ENCODE measurements at regions not wholly inside any gene's neighbourhood (a gene's known extent, or its start where the extent isn't known, plus 50 kb on each side); places are given as distances from the start of the nearest gene placed in this dataset.

GRCh38 chr13:111646456-111646855, 326.0 kb downstream of the TEX29 start:
- Histone ChIP-seq H2AFZ (ENCODE audit: low read length) (no peak overlapping the region), H3K4me2 (ENCODE audit: low read depth, low read length, poor library complexity, severe bottlenecking) (no peak overlapping the region), H3K9ac (ENCODE audit: low read depth, low read length, poor library complexity, severe bottlenecking) (no peak overlapping the region), H3K4me1 (ENCODE audit: insufficient read depth, low read length, poor library complexity, severe bottlenecking) (no peaks in the 10 kb centered on the region), H3K27me3 (ENCODE audit: insufficient read depth, low read length, poor library complexity, severe bottlenecking) (no peaks in the 10 kb centered on the region), H3K9me3 (ENCODE audit: insufficient read depth, low read depth, low read length) (peaks cover 4% of the 10 kb centered on the region; the same call in 1 of the 2 replicates), H3K36me3 (ENCODE audit: insufficient read depth, low read length) (no peaks in the 10 kb centered on the region), H3F3A (ENCODE audit: low read depth) (no peaks in the 10 kb centered on the region), H4K20me1 (ENCODE audit: insufficient read depth, low read length, poor library complexity, severe bottlenecking) (no peaks in the 10 kb centered on the region), H3K4me3 (ENCODE audit: low read length, poor library complexity, severe bottlenecking) (no peak overlapping the region), H3K79me2 (ENCODE audit: insufficient read depth, low read length) (no peaks in the 10 kb centered on the region), H3K9me2 (replicated peaks; ENCODE audit: low read depth, low read length) (no peaks in the 10 kb centered on the region)
- TF ChIP-seq EZH2phosphoT487 (IDR thresholded peaks at IDR 0.05; ENCODE audit: borderline replicate concordance) = no peak
- no peak for TF ChIP-seq CTCF (conservative IDR thresholded peaks at IDR 0.05; ENCODE audit: low read length)

- 0 out of 2 replicates have a peak, but pooled peaks cover 4% of the 10 kb centered on the region for H3K9me3 ChIP-seq (ENCODE audit: insufficient read depth, low read depth, low read length)
- no peak overlapping the region for H3K4me2 ChIP-seq (ENCODE audit: low read depth, low read length, poor library complexity, severe bottlenecking)
- no peak overlapping the region for H2AFZ ChIP-seq (ENCODE audit: low read length)
- H4K20me1 ChIP-seq (ENCODE audit: insufficient read depth, low read length, poor library complexity, severe bottlenecking) = no peaks in the 10 kb centered on the region
- H3K79me2 ChIP-seq (ENCODE audit: insufficient read depth, low read length) = no peaks in the 10 kb centered on the region
- no peaks in the 10 kb centered on the region for H3K36me3 ChIP-seq (ENCODE audit: insufficient read depth, low read length)
- H3K4me3 ChIP-seq (ENCODE audit: low read length, poor library complexity, severe bottlenecking) = no peak overlapping the region
- no peaks in the 10 kb centered on the region for H3K9me2 ChIP-seq (replicated peaks; ENCODE audit: low read depth, low read length)
- H3F3A ChIP-seq (ENCODE audit: low read depth) = no peaks in the 10 kb centered on the region
- H3K27me3 ChIP-seq (ENCODE audit: insufficient read depth, low read length, poor library complexity, severe bottlenecking) = no peaks in the 10 kb centered on the region
- H3K9ac ChIP-seq (ENCODE audit: low read depth, low read length, poor library complexity, severe bottlenecking) = no peak overlapping the region
- TF ChIP-seq CTCF (conservative IDR thresholded peaks at IDR 0.05; ENCODE audit: low read length) (no peak), EZH2phosphoT487 (IDR thresholded peaks at IDR 0.05; ENCODE audit: borderline replicate concordance) (no peak)
- no peaks in the 10 kb centered on the region for H3K4me1 ChIP-seq (ENCODE audit: insufficient read depth, low read length, poor library complexity, severe bottlenecking)
These were observed 328.4 kb downstream of the TEX29 start for GRCh38 chr13:111648885-111649284.

GRCh38 chr13:111650626-111651025, 330.2 kb downstream of the TEX29 start:
- Histone ChIP-seq H3F3A (ENCODE audit: low read depth) (no peaks in the 10 kb centered on the region), H3K9ac (ENCODE audit: low read depth, low read length, poor library complexity, severe bottlenecking) (no peak overlapping the region), H3K36me3 (ENCODE audit: insufficient read depth, low read length) (no peaks in the 10 kb centered on the region), H2AFZ (ENCODE audit: low read length) (no peak overlapping the region), H4K20me1 (ENCODE audit: insufficient read depth, low read length, poor library complexity, severe bottlenecking) (no peaks in the 10 kb centered on the region), H3K9me2 (replicated peaks; ENCODE audit: low read depth, low read length) (no peaks in the 10 kb centered on the region), H3K4me2 (ENCODE audit: low read depth, low read length, poor library complexity, severe bottlenecking) (no peak overlapping the region), H3K4me3 (ENCODE audit: low read length, poor library complexity, severe bottlenecking) (no peak overlapping the region), H3K4me1 (ENCODE audit: insufficient read depth, low read length, poor library complexity, severe bottlenecking) (no peaks in the 10 kb centered on the region), H3K27me3 (ENCODE audit: insufficient read depth, low read length, poor library complexity, severe bottlenecking) (no peaks in the 10 kb centered on the region), H3K9me3 (ENCODE audit: insufficient read depth, low read depth, low read length) (peaks cover 4% of the 10 kb centered on the region; the same call in 1 of the 2 replicates), H3K79me2 (ENCODE audit: insufficient read depth, low read length) (no peaks in the 10 kb centered on the region)
- TF ChIP-seq CTCF (conservative IDR thresholded peaks at IDR 0.05; ENCODE audit: low read length) = no peak
- TF ChIP-seq EZH2phosphoT487 (IDR thresholded peaks at IDR 0.05; ENCODE audit: borderline replicate concordance) = no peak

Measured in Loucy (cell line).